Keratinocyte (primary cell): ENCODE measurements at regions not wholly inside any gene's neighbourhood (a gene's known extent, or its start where the extent isn't known, plus 50 kb on each side); places are given as distances from the start of the nearest gene placed in this dataset.
A peak's percentile ranks its signal among the peaks of the same experiment; 100 is the strongest.

Source experiments
- DNase-seq: peaks from one replicate; pipeline ENCODE4 v3.0.0-alpha.2; 2011; ENCODE audit warnings: low read depth, missing footprints, low spot score
- FAIRE-seq: peaks from 2 replicates; lab custom pipeline; 2011; peaks lifted over from hg19 to GRCh38; lab: Jason Lieb, UNC
- H2AFZ ChIP-seq: 2 replicates; pipeline ENCODE4 v1.6.0; 2012; ENCODE audit warnings: low read length, control low read depth, inconsistent platforms; ENCODE audit not compliant: control insufficient read depth
- H3K27ac ChIP-seq: 2 replicates; pipeline ENCODE4 v1.5.1; 2011; ENCODE audit warnings: low read length; ENCODE audit not compliant: control insufficient read depth, insufficient read depth
- H3K27me3 ChIP-seq: 3 replicates; pipeline ENCODE4 v1.6.0; 2011; ENCODE audit warnings: low read length; ENCODE audit not compliant: control insufficient read depth, insufficient read depth; ENCODE audit errors: extremely low read depth
- H3K36me3 ChIP-seq, 2 experiments: 2 replicates in 1 of 2; 3 replicates in 1 of 2; pipeline ENCODE4 v1.5.1; 2011; ENCODE audit warnings: low read length in 2 of 2, mild to moderate bottlenecking in 1 of 2; ENCODE audit not compliant: control insufficient read depth in 2 of 2, insufficient read depth in 2 of 2; ENCODE audit errors: extremely low read depth in 1 of 2
- H3K4me1 ChIP-seq: 3 replicates; pipeline ENCODE4 v1.5.1; 2011; ENCODE audit warnings: low read length; ENCODE audit not compliant: control insufficient read depth, insufficient read depth; ENCODE audit errors: extremely low read depth
- H3K4me2 ChIP-seq: 3 replicates; pipeline ENCODE4 v1.6.0; 2011; ENCODE audit warnings: low read depth, low read length; ENCODE audit not compliant: control insufficient read depth, insufficient read depth; ENCODE audit errors: extremely low read depth
- H3K4me3 ChIP-seq, 3 experiments: fragments of 200-600 bp in 1 of 3; sonication (generic) in 1 of 3; 2 replicates in 2 of 3; 3 replicates in 1 of 3; pipeline ENCODE4 v1.5.1; 2011 to 2016; ENCODE audit warnings: low read length in 3 of 3, mild to moderate bottlenecking in 3 of 3, control low read depth in 2 of 3, inconsistent platforms in 1 of 3, low read depth in 1 of 3, mixed read lengths in 1 of 3, mixed run types in 1 of 3, moderate library complexity in 1 of 3; ENCODE audit not compliant: control insufficient read depth in 2 of 3, insufficient read depth in 2 of 3; ENCODE audit errors: extremely low read depth in 1 of 3
- H3K79me2 ChIP-seq: 2 replicates; pipeline ENCODE4 v1.6.0; 2012; ENCODE audit warnings: low read length; ENCODE audit not compliant: control insufficient read depth, insufficient read depth
- H3K9ac ChIP-seq: 3 replicates; pipeline ENCODE4 v1.6.0; 2011; ENCODE audit warnings: low read length; ENCODE audit not compliant: control insufficient read depth, insufficient read depth; ENCODE audit errors: extremely low read depth
- H3K9me1 ChIP-seq: 3 replicates; pipeline ENCODE4 v1.6.0; 2011; ENCODE audit warnings: low read length; ENCODE audit not compliant: control insufficient read depth, insufficient read depth; ENCODE audit errors: extremely low read depth
- H3K9me3 ChIP-seq: 2 replicates; pipeline ENCODE4 v1.5.1; 2012; ENCODE audit warnings: low read depth, low read length; ENCODE audit not compliant: control insufficient read depth
- H4K20me1 ChIP-seq: 3 replicates; pipeline ENCODE4 v1.6.0; 2011; ENCODE audit warnings: low read length; ENCODE audit not compliant: control insufficient read depth, insufficient read depth; ENCODE audit errors: extremely low read depth
- EZH2 ChIP-seq: IDR thresholded peaks from one replicate; pipeline ENCODE4 v1.6.1; 2012; ENCODE audit warnings: inconsistent platforms, mild to moderate bottlenecking, low read length, moderate library complexity
- dilution Hi-C: fragments of 300-500 bp; cut with MboI; formaldehyde crosslinking; loops from one replicate; pipeline ENCODE4 v1.7.0; 2020; ENCODE audit warnings: low sequenced_read_pairs; ENCODE audit not compliant: extremely low pct_ligation_motif_present
- TF ChIP-seq, protein P1 (sequence below), 3 experiments: IDR thresholded peaks in 1 of 3; conservative IDR thresholded peaks in 1 of 3; optimal IDR thresholded peaks in 1 of 3; 2 replicates in 2 of 3; 3 replicates in 1 of 3; pipeline versions ENCODE3 to v1.5.1; 2011; ENCODE audit warnings: low read length in 3 of 3, mild to moderate bottlenecking in 3 of 3, moderate library complexity in 2 of 3, control low read depth in 1 of 3, inconsistent platforms in 1 of 3; ENCODE audit not compliant: insufficient read depth in 2 of 3; ENCODE audit errors: extremely low read depth in 1 of 3

DNA sequence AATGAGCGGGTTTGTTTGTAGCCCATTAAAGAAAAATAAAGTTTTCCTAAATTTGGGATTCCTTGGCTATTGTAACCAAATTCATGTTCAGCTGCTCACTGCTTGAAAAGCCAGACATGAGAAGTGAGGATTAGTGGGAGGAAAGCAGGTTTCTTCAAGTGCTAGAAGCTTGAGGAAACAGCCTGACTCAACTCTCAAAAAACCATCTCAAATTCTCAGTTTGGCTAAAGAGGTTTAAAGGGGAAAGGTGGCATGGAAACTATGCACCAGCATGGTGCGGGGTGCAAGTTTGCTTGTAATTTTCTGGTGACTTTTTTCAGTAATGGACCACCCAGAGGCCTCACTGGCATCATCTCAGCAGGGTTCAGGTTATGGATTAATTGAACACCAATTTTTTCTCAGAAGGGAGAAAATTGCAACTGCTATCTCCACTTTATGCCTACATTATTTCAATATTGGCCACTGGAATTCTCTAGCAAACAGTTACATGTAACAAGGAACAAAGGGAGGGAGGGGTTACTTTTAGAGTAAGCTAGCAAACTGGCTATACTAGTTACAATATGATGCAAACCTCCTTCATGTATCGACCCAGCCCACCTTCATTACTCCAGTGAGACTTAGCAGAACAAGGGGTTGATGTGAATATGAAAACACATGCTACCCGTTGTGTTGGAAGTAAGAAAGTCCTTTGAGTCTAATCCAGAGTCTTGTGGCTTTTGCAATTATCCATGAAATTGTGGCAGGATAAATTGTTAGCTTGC lies 85.0 kb upstream of the IFNGR1 start:
- FAIRE-seq: peak; percentile 13
- H3K4me2 ChIP-seq: no peak overlapping the region
- dilution Hi-C loops: no loop called here

DNA sequence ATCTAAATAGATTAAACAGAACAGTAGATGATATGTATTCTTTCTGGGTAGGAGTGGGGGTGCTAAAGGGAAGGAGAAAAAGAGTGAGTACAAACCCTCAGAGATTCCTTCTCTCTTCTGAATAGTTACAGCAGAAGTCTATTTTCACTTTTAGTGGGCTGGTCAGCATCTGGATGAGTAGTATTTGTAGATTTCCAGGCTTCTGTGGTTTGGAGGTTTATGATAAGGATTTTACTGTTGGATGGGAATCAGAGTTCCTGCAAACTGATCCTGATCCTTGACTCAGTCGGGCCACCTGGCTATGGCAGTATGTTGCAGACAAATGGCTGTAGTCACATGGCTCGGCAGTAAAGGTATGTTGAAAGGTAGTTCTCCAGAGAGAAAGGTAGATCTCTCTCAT lies 84.3 kb upstream of the IFNGR1 start:
- Histone ChIP-seq H2AFZ (no peak overlapping the region), H3K9ac (no peak overlapping the region), H3K79me2 (no peaks in the 10 kb centered on the region), H3K4me1 (peaks cover 2% of the 10 kb centered on the region), H3K9me1 (no peaks in the 10 kb centered on the region), H3K4me2 (no peak overlapping the region), H3K9me3 (no peaks in the 10 kb centered on the region), H4K20me1 (no peaks in the 10 kb centered on the region), H3K27ac (no peak overlapping the region), H3K27me3 (no peaks in the 10 kb centered on the region), H3K36me3 (no peaks in the 10 kb centered on the region), H3K4me3 (no peak overlapping the region)
- FAIRE-seq: no peak
- dilution Hi-C loops: no loop called here
- TF ChIP-seq, protein P1, sequence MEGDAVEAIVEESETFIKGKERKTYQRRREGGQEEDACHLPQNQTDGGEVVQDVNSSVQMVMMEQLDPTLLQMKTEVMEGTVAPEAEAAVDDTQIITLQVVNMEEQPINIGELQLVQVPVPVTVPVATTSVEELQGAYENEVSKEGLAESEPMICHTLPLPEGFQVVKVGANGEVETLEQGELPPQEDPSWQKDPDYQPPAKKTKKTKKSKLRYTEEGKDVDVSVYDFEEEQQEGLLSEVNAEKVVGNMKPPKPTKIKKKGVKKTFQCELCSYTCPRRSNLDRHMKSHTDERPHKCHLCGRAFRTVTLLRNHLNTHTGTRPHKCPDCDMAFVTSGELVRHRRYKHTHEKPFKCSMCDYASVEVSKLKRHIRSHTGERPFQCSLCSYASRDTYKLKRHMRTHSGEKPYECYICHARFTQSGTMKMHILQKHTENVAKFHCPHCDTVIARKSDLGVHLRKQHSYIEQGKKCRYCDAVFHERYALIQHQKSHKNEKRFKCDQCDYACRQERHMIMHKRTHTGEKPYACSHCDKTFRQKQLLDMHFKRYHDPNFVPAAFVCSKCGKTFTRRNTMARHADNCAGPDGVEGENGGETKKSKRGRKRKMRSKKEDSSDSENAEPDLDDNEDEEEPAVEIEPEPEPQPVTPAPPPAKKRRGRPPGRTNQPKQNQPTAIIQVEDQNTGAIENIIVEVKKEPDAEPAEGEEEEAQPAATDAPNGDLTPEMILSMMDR (optimal IDR thresholded peaks at IDR 0.05 in 1 of 3, IDR thresholded peaks at IDR 0.05 in 1 of 3, conservative IDR thresholded peaks at IDR 0.05 in 1 of 3; ENCODE audit: extremely low read depth in 1 of 3, insufficient read depth in 2 of 3, low read length in 3 of 3): no peak
- TF ChIP-seq EZH2: no peak
- DNase-seq: no peak

More for the DNA sequence above, 85.0 kb upstream of the IFNGR1 start:
- no peak overlapping the region for H3K9ac ChIP-seq
- H3K79me2 ChIP-seq: no peaks in the 10 kb centered on the region
- no peaks in the 10 kb centered on the region for H3K27me3 ChIP-seq
- no peak overlapping the region for H2AFZ ChIP-seq
- H3K36me3 ChIP-seq: no peaks in the 10 kb centered on the region
- TF ChIP-seq EZH2: no peak
- no peak overlapping the region for H3K27ac ChIP-seq
- DNase-seq: no peak
- H3K9me3 ChIP-seq: no peaks in the 10 kb centered on the region
- H3K4me3 ChIP-seq: no peak overlapping the region
- peaks cover 6% of the 10 kb centered on the region for H3K4me1 ChIP-seq
- no peaks in the 10 kb centered on the region for H3K9me1 ChIP-seq
- no peaks in the 10 kb centered on the region for H4K20me1 ChIP-seq

DNA sequence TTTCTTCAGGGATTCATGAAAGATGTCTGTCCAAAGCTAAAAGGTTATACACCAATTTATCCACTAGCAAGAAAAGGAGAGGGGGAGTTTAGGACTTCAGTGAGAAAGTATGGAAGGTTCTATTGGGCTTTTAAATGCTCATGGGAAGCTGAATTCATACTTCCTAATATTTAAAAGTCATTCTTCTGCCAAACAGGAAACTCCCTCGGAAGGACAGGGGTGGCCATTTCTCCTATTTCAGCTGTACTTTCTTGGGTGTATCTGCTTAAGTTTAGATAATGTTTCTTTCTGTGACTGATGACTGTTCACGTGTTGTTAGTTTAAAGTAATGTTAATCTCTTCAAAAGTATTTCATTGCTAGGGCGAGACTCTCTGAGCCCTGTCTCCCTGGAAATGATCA lies 80.5 kb upstream of the IFNGR1 start:
- Histone ChIP-seq H3K4me1 (peaks cover 11% of the 10 kb centered on the region), H3K79me2 (no peaks in the 10 kb centered on the region), H2AFZ (no peak overlapping the region), H4K20me1 (no peaks in the 10 kb centered on the region), H3K27ac (no peak overlapping the region), H3K4me3 (no peak overlapping the region), H3K27me3 (no peaks in the 10 kb centered on the region), H3K36me3 (no peaks in the 10 kb centered on the region), H3K4me2 (no peak overlapping the region), H3K9me1 (no peaks in the 10 kb centered on the region), H3K9ac (no peak overlapping the region), H3K9me3 (no peaks in the 10 kb centered on the region)
- no peak for TF ChIP-seq EZH2
- TF ChIP-seq, protein P1 (optimal IDR thresholded peaks at IDR 0.05 in 1 of 3, IDR thresholded peaks at IDR 0.05 in 1 of 3, conservative IDR thresholded peaks at IDR 0.05 in 1 of 3; ENCODE audit: extremely low read depth in 1 of 3, insufficient read depth in 2 of 3, low read length in 3 of 3): no peak
- dilution Hi-C loops: no loop called here
- DNase-seq (no peak), FAIRE-seq (no peak)
